GM12892 (cell line): ENCODE measurements at regions not wholly inside any gene's neighbourhood (a gene's known extent, or its start where the extent isn't known, plus 50 kb on each side); places are given as distances from the start of the nearest gene placed in this dataset.

Source experiments
- POLR2A ChIP-seq: IDR thresholded peaks from 2 replicates; pipeline ENCODE4 v1.6.1; 2011; ENCODE audit warnings: low read depth, low read length, control low read depth
- POLR2AphosphoS5 ChIP-seq: IDR thresholded peaks from 2 replicates; pipeline ENCODE4 v1.6.1; 2011; ENCODE audit warnings: low read depth, low read length, control low read depth

- TF ChIP-seq POLR2A (no peak), POLR2AphosphoS5 (no peak)
Observed at GRCh38 chr5:28862137-28862859, 1823.9 kb upstream of the CDH9 start.
